ENCODE measurements at regions not wholly inside any gene's neighbourhood (a gene's known extent, or its start where the extent isn't known, plus 50 kb on each side); places are given as distances from the start of the nearest gene placed in this dataset.

- Histone ChIP-seq H2AFZ (ENCODE audit: insufficient read depth, low read depth, low read length, poor library complexity, severe bottlenecking) (no peak overlapping the region), H3K27me3 (replicated peaks in 1 of 4; ENCODE audit: control extremely low read depth in 1 of 4, control insufficient read depth in 3 of 4, insufficient read depth in 4 of 4, low read length in 3 of 4) (no peaks in the 10 kb centered on the region), H3K79me2 (ENCODE audit: control insufficient read depth, insufficient read depth, low read length) (no peaks in the 10 kb centered on the region), H3K36me3 (replicated peaks in 1 of 2; ENCODE audit: control extremely low read depth in 1 of 2, control insufficient read depth in 1 of 2, extremely low read depth in 1 of 2, insufficient read depth in 2 of 2, low read length in 1 of 2) (no peaks in the 10 kb centered on the region), H3K9me3 (ENCODE audit: control extremely low read depth in 1 of 3, control insufficient read depth in 2 of 3, insufficient read depth in 1 of 3, low read length in 2 of 3) (peaks cover 0 to 8% (median 0%) of the 10 kb centered on the region in 3 donors), H3K27ac (ENCODE audit: low read length in 2 of 2) (no peak overlapping the region), H3K9ac (ENCODE audit: low read length) (no peak overlapping the region), H3K4me3 (ENCODE audit: control extremely low read depth in 1 of 5, extremely low read depth in 1 of 5, insufficient read depth in 1 of 5, low read depth in 2 of 5, low read length in 4 of 5) (no peak overlapping the region), H4K20me1 (ENCODE audit: control insufficient read depth, insufficient read depth, low read length, poor library complexity, severe bottlenecking) (no peaks in the 10 kb centered on the region), H3K4me1 (ENCODE audit: control insufficient read depth in 2 of 2, insufficient read depth in 2 of 2, low read length in 2 of 2) (no peaks in the 10 kb centered on the region), H3K4me2 (replicated peaks; ENCODE audit: low read depth, low read length, poor library complexity, severe bottlenecking) (no peak overlapping the region)
- Mint-ChIP-seq H3K27me3 (peaks cover 13% of the 10 kb centered on the region), H3K4me1 (no peaks in the 10 kb centered on the region), H3K27ac (no peak overlapping the region), H3K4me3 (no peak overlapping the region), H3K9me3 (ENCODE audit: insufficient read depth) (peaks cover 9% of the 10 kb centered on the region)
- ATAC-seq (ENCODE audit: low read depth) (no peak), DNase-seq (no peak)
- POLR2A ChIA-PET: no interaction called here
- CTCF ChIA-PET: no interaction called here
- no peak for TF ChIP-seq EZH2 (IDR thresholded peaks at IDR 0.05; ENCODE audit: borderline replicate concordance, insufficient read depth, low read depth, low read length, poor library complexity, severe bottlenecking)
- TF ChIP-seq, protein P1, sequence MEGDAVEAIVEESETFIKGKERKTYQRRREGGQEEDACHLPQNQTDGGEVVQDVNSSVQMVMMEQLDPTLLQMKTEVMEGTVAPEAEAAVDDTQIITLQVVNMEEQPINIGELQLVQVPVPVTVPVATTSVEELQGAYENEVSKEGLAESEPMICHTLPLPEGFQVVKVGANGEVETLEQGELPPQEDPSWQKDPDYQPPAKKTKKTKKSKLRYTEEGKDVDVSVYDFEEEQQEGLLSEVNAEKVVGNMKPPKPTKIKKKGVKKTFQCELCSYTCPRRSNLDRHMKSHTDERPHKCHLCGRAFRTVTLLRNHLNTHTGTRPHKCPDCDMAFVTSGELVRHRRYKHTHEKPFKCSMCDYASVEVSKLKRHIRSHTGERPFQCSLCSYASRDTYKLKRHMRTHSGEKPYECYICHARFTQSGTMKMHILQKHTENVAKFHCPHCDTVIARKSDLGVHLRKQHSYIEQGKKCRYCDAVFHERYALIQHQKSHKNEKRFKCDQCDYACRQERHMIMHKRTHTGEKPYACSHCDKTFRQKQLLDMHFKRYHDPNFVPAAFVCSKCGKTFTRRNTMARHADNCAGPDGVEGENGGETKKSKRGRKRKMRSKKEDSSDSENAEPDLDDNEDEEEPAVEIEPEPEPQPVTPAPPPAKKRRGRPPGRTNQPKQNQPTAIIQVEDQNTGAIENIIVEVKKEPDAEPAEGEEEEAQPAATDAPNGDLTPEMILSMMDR (IDR thresholded peaks at IDR 0.05): no peak
- intact Hi-C loops (cut with micrococcal nuclease): no loop called here
- WGBS (ENCODE audit: insufficient coverage): 76% methylated on average over 4 of the region's 7 CpGs
Observed at GRCh38 chr1:14334336-14335176, 263.9 kb upstream of the KAZN start.

DNA sequence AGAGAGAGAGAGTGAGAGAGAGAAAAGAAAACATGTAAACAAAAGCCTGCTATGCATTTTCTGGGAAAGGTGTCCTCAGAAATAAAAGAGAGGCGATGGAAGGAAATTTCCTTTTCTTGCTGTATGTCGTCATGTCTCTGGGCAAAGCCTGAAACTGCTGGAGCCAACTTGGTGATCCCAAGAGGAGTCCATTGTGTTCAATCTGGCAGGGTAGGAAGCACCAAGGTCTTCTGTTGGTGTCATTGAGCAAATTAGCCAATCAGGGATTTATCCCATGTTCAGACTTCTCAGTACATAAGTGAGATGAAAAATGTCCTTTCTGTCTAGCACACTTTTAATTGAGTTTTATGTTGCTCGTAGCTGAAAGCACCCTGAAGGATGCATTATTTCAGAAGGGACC is 260.0 kb upstream of the KAZN start:
- H3K4me3 ChIP-seq (ENCODE audit: control extremely low read depth in 1 of 5, extremely low read depth in 1 of 5, insufficient read depth in 1 of 5, low read depth in 2 of 5, low read length in 4 of 5): no peak overlapping the region
- CTCF ChIA-PET: no interaction called here
- H3K4me3 Mint-ChIP-seq: no peak overlapping the region
- no peak overlapping the region for H3K27ac Mint-ChIP-seq
- no peak overlapping the region for H3K27ac ChIP-seq (ENCODE audit: low read length in 2 of 2)
- H3K4me1 ChIP-seq (ENCODE audit: control insufficient read depth in 2 of 2, insufficient read depth in 2 of 2, low read length in 2 of 2): no peaks in the 10 kb centered on the region
- 93% methylated on average over 2 of the region's 3 CpGs for WGBS (ENCODE audit: insufficient coverage)
- peaks cover 0 to 7% (median 0%) of the 10 kb centered on the region in 3 donors for H3K9me3 ChIP-seq (ENCODE audit: control extremely low read depth in 1 of 3, control insufficient read depth in 2 of 3, insufficient read depth in 1 of 3, low read length in 2 of 3)
- peaks cover 22% of the 10 kb centered on the region for H3K27me3 Mint-ChIP-seq
- no peaks in the 10 kb centered on the region for H3K79me2 ChIP-seq (ENCODE audit: control insufficient read depth, insufficient read depth, low read length)
- H4K20me1 ChIP-seq (ENCODE audit: control insufficient read depth, insufficient read depth, low read length, poor library complexity, severe bottlenecking): no peaks in the 10 kb centered on the region
- intact Hi-C loops (cut with micrococcal nuclease): no loop called here
- no peaks in the 10 kb centered on the region for H3K36me3 ChIP-seq (replicated peaks in 1 of 2; ENCODE audit: control extremely low read depth in 1 of 2, control insufficient read depth in 1 of 2, extremely low read depth in 1 of 2, insufficient read depth in 2 of 2, low read length in 1 of 2)
- no peaks in the 10 kb centered on the region for H3K4me1 Mint-ChIP-seq
- DNase-seq (no peak), ATAC-seq (ENCODE audit: low read depth) (no peak)
- no peaks in the 10 kb centered on the region for H3K27me3 ChIP-seq (replicated peaks in 1 of 4; ENCODE audit: control extremely low read depth in 1 of 4, control insufficient read depth in 3 of 4, insufficient read depth in 4 of 4, low read length in 3 of 4)
- peaks cover 9% of the 10 kb centered on the region for H3K9me3 Mint-ChIP-seq (ENCODE audit: insufficient read depth)
- no peak overlapping the region for H3K9ac ChIP-seq (ENCODE audit: low read length)
- no peak overlapping the region for H3K4me2 ChIP-seq (replicated peaks; ENCODE audit: low read depth, low read length, poor library complexity, severe bottlenecking)
- H2AFZ ChIP-seq (ENCODE audit: insufficient read depth, low read depth, low read length, poor library complexity, severe bottlenecking): no peak overlapping the region
- TF ChIP-seq EZH2 (IDR thresholded peaks at IDR 0.05; ENCODE audit: borderline replicate concordance, insufficient read depth, low read depth, low read length, poor library complexity, severe bottlenecking): no peak
- TF ChIP-seq, protein P1 (IDR thresholded peaks at IDR 0.05): no peak
- POLR2A ChIA-PET: no interaction called here

Data from B cell (primary cell).